Endothelial cell (in vitro differentiated cells): ENCODE measurements at regions not wholly inside any gene's neighbourhood (a gene's known extent, or its start where the extent isn't known, plus 50 kb on each side); places are given as distances from the start of the nearest gene placed in this dataset.

ENCODE experiments used
- DNase-seq: peaks from one replicate; pipeline ENCODE4 v3.0.0; 2021; ENCODE audit warnings: low spot score
- H3K27ac Mint-ChIP-seq: one replicate; pipeline ENCODE4 v1.8.0; 2021; ENCODE audit warnings: mixed read lengths, inconsistent platforms; ENCODE audit not compliant: unreplicated experiment
- H3K27me3 Mint-ChIP-seq: one replicate; pipeline ENCODE4 v1.8.0; 2021; ENCODE audit warnings: mild to moderate bottlenecking, moderate library complexity, mixed read lengths, inconsistent platforms; ENCODE audit not compliant: unreplicated experiment
- H3K36me3 Mint-ChIP-seq: one replicate; pipeline ENCODE4 v1.8.0; 2021; ENCODE audit warnings: mild to moderate bottlenecking, low read depth, mixed read lengths, inconsistent platforms; ENCODE audit not compliant: unreplicated experiment
- H3K4me1 Mint-ChIP-seq: one replicate; pipeline ENCODE4 v1.8.0; 2021; ENCODE audit warnings: mild to moderate bottlenecking, mixed read lengths, inconsistent platforms; ENCODE audit not compliant: unreplicated experiment
- H3K4me3 Mint-ChIP-seq: one replicate; pipeline ENCODE4 v1.8.0; 2021; ENCODE audit warnings: mild to moderate bottlenecking, mixed read lengths, inconsistent platforms; ENCODE audit not compliant: unreplicated experiment
- H3K9me3 Mint-ChIP-seq: one replicate; pipeline ENCODE4 v1.8.0; 2021; ENCODE audit warnings: mixed read lengths, inconsistent platforms; ENCODE audit not compliant: unreplicated experiment
- TF ChIP-seq, protein P1 (sequence below): fragments of 200-600 bp; sonication (generic); IDR thresholded peaks from one replicate; pipeline ENCODE4 v1.5.0; 2021; ENCODE audit warnings: antibody characterized with exemption; ENCODE audit not compliant: unreplicated experiment

- TF ChIP-seq, protein P1, sequence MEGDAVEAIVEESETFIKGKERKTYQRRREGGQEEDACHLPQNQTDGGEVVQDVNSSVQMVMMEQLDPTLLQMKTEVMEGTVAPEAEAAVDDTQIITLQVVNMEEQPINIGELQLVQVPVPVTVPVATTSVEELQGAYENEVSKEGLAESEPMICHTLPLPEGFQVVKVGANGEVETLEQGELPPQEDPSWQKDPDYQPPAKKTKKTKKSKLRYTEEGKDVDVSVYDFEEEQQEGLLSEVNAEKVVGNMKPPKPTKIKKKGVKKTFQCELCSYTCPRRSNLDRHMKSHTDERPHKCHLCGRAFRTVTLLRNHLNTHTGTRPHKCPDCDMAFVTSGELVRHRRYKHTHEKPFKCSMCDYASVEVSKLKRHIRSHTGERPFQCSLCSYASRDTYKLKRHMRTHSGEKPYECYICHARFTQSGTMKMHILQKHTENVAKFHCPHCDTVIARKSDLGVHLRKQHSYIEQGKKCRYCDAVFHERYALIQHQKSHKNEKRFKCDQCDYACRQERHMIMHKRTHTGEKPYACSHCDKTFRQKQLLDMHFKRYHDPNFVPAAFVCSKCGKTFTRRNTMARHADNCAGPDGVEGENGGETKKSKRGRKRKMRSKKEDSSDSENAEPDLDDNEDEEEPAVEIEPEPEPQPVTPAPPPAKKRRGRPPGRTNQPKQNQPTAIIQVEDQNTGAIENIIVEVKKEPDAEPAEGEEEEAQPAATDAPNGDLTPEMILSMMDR, result no peak
- H3K36me3 Mint-ChIP-seq, result no peaks in the 10 kb centered on the region
- peaks cover 1% of the 10 kb centered on the region for H3K27me3 Mint-ChIP-seq
- H3K4me1 Mint-ChIP-seq, result no peaks in the 10 kb centered on the region
- H3K4me3 Mint-ChIP-seq, result no peak overlapping the region
- H3K9me3 Mint-ChIP-seq, result no peaks in the 10 kb centered on the region
- no peak overlapping the region for H3K27ac Mint-ChIP-seq
- no peak for DNase-seq
Observed at GRCh38 chr3:182632077-182632393, 161.3 kb upstream of the ATP11B start.

DNA sequence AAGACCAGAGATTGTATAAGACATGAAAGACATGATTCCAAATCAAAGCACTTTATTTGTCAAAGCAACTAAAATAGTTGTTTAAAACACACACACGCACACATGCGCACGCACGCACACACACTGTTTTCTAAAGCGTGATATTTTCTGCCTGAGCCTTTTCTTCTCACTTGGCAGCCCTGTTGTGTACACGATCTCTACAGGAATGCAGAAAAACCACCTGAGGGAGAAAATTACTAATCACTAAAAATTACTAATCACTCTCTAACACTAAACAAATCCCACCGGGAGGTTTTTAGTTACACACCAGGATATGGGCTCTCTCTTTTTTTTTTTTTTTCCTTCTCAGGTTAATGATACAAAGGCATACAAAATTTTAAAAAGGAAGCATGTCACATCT lies 160.1 kb upstream of the ATP11B start:
- Mint-ChIP-seq H3K36me3 (no peaks in the 10 kb centered on the region), H3K4me3 (no peak overlapping the region), H3K27ac (no peak overlapping the region), H3K4me1 (no peaks in the 10 kb centered on the region), H3K9me3 (no peaks in the 10 kb centered on the region), H3K27me3 (peaks cover 1% of the 10 kb centered on the region)
- TF ChIP-seq, protein P1, result no peak
- no peak for DNase-seq

GRCh38 chr3:182636646-182637045 lies 156.7 kb upstream of the ATP11B start:
- Mint-ChIP-seq H3K36me3 (no peaks in the 10 kb centered on the region), H3K9me3 (no peaks in the 10 kb centered on the region), H3K4me3 (no peak overlapping the region), H3K27me3 (peaks cover 4% of the 10 kb centered on the region), H3K4me1 (no peaks in the 10 kb centered on the region), H3K27ac (no peak overlapping the region)
- TF ChIP-seq, protein P1, result no peak
- DNase-seq, result no peak

- Mint-ChIP-seq H3K36me3 (no peaks in the 10 kb centered on the region), H3K4me1 (no peaks in the 10 kb centered on the region), H3K27ac (no peak overlapping the region), H3K9me3 (no peaks in the 10 kb centered on the region), H3K27me3 (peaks cover 4% of the 10 kb centered on the region), H3K4me3 (no peak overlapping the region)
- TF ChIP-seq, protein P1, result no peak
- no peak for DNase-seq
Observed at GRCh38 chr3:182637350-182638110, 155.8 kb upstream of the ATP11B start.

- no peaks in the 10 kb centered on the region for H3K36me3 Mint-ChIP-seq
- no peak overlapping the region for H3K27ac Mint-ChIP-seq
- H3K9me3 Mint-ChIP-seq, result no peaks in the 10 kb centered on the region
- no peak for DNase-seq
- peaks cover 13% of the 10 kb centered on the region for H3K4me1 Mint-ChIP-seq
- TF ChIP-seq, protein P1, result no peak
- no peak overlapping the region for H3K4me3 Mint-ChIP-seq
- peaks cover 3% of the 10 kb centered on the region for H3K27me3 Mint-ChIP-seq
Observed at GRCh38 chr3:182644013-182644412, 149.3 kb upstream of the ATP11B start.
